Tibial nerve (tissue), 4 donors: ENCODE measurements at regions not wholly inside any gene's neighbourhood (a gene's known extent, or its start where the extent isn't known, plus 50 kb on each side); places are given as distances from the start of the nearest gene placed in this dataset.

Source experiments
- DNase-seq, 2 donors: peaks; one replicate each; pipeline ENCODE4 v3.0.0-alpha.2; 2019; ENCODE audit warnings: low spot score in 2 of 2
- H3K27ac ChIP-seq, 4 donors: fragments of 200-600 bp; sonication (generic) in 3 of 4; one replicate each; pipeline ENCODE4 v1.5.1; 2017 to 2019; ENCODE audit warnings: mild to moderate bottlenecking in 1 of 4
- H3K27me3 ChIP-seq, 2 donors: fragments of 200-600 bp; sonication (generic) in 1 of 2; one replicate each; pipeline versions ENCODE4 v1.5.1 to v1.6.0; 2017 to 2019
- H3K36me3 ChIP-seq, 3 donors: fragments of 200-600 bp; sonication (generic); one replicate each; pipeline ENCODE4 v1.5.1; 2018 to 2019
- H3K4me1 ChIP-seq, 4 donors: fragments of 200-600 bp; sonication (generic) in 3 of 4; one replicate each; pipeline ENCODE4 v1.5.1; 2017 to 2019
- H3K4me3 ChIP-seq, 4 donors: fragments of 200-600 bp; sonication (generic) in 3 of 4; one replicate each; pipeline ENCODE4 v1.5.1; 2017 to 2019; ENCODE audit warnings: mild to moderate bottlenecking in 1 of 4, moderate library complexity in 1 of 4
- H3K9me3 ChIP-seq, 4 donors: fragments of 200-600 bp; sonication (generic) in 3 of 4; one replicate each; pipeline ENCODE4 v1.5.1; 2017 to 2019
- EP300 ChIP-seq, 2 donors: sonication (generic); formaldehyde crosslinking; IDR thresholded peaks; one replicate each; pipeline ENCODE4 v1.6.1; 2017; ENCODE audit warnings: antibody characterized with exemption in 2 of 2, mild to moderate bottlenecking in 1 of 2
- POLR2A ChIP-seq, 2 donors: fragments of 450-650 bp; IDR thresholded peaks; one replicate each; pipeline ENCODE4 v1.6.1; 2017; ENCODE audit warnings: antibody characterized with exemption in 2 of 2, mild to moderate bottlenecking in 2 of 2, moderate library complexity in 2 of 2
- WGBS, 2 donors: methylation state at CpG; one replicate each; pipeline ENCODE4 v1.1.5; 2018; 5-methylcytosine and 5-hydroxymethylcytosine counted together
- TF ChIP-seq, protein P1 (sequence below), 5 experiments: fragments of 200-600 bp in 3 of 5; fragments of 450-650 bp in 2 of 5; sonication (generic) in 3 of 5; IDR thresholded peaks; one replicate each; pipeline ENCODE4 v1.5.1; 2016 to 2019; ENCODE audit warnings: antibody characterized with exemption in 5 of 5, mild to moderate bottlenecking in 3 of 5, moderate library complexity in 2 of 5

DNA sequence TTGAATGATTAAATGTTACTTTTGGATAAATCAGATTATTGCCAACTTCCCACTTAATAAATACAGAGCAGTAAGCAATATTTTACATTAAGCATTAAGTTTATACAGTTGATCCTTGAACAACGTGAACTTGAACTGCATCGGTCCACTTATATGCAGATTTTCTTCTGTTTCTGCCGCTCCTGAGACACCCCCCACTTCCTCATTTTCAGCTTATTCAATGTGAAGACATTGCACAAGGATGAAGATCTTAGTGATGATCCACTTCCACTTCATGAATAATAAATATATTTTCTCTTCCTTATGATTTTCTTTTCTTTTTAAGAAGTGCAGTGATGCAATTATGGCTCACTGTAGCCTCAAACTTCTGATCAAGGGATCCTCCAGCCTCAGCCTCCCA lies 167.2 kb downstream of the LINC00237 start:
- no peaks in the 10 kb centered on the region for H3K36me3 ChIP-seq
- H3K27ac ChIP-seq, result no peak overlapping the region
- H3K27me3 ChIP-seq, result no peaks in the 10 kb centered on the region
- no peaks in the 10 kb centered on the region for H3K4me1 ChIP-seq
- TF ChIP-seq, protein P1, sequence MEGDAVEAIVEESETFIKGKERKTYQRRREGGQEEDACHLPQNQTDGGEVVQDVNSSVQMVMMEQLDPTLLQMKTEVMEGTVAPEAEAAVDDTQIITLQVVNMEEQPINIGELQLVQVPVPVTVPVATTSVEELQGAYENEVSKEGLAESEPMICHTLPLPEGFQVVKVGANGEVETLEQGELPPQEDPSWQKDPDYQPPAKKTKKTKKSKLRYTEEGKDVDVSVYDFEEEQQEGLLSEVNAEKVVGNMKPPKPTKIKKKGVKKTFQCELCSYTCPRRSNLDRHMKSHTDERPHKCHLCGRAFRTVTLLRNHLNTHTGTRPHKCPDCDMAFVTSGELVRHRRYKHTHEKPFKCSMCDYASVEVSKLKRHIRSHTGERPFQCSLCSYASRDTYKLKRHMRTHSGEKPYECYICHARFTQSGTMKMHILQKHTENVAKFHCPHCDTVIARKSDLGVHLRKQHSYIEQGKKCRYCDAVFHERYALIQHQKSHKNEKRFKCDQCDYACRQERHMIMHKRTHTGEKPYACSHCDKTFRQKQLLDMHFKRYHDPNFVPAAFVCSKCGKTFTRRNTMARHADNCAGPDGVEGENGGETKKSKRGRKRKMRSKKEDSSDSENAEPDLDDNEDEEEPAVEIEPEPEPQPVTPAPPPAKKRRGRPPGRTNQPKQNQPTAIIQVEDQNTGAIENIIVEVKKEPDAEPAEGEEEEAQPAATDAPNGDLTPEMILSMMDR (IDR thresholded peaks at IDR 0.05), result no peak
- TF ChIP-seq POLR2A (IDR thresholded peaks at IDR 0.05) (no peak), EP300 (IDR thresholded peaks at IDR 0.05) (no peak)
- no peak for DNase-seq
- no peaks in the 10 kb centered on the region for H3K9me3 ChIP-seq
- no peak overlapping the region for H3K4me3 ChIP-seq
- 84 to 88% methylated on average over 3 of the region's 3 CpGs for WGBS, 2 donors

DNA sequence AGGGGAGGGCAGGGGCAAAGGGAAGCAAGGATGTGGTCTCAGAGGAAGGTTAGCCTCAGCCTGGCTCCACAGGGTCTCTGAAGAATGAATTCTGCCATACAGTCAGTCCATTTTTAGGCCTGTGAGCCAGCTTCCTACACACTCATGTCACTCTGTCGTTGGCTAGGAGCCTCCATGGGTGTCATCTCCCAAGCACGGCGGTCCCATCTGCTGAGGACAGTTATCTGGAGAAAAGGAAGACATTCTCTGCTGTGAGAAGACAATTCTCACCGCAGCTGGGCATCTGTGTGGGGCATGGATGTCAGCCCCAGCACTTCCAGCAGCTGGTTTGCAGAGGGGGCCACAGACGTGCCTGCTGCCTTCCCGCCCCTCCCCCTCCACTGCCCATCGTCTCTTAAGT lies 167.6 kb downstream of the LINC00237 start:
- Histone ChIP-seq H3K4me1 (no peaks in the 10 kb centered on the region), H3K27ac (no peak overlapping the region), H3K4me3 (no peak overlapping the region), H3K9me3 (no peaks in the 10 kb centered on the region), H3K36me3 (no peaks in the 10 kb centered on the region), H3K27me3 (no peaks in the 10 kb centered on the region)
- WGBS, 2 donors, result 82 to 85% methylated on average over 7 of the region's 7 CpGs
- TF ChIP-seq, protein P1 (IDR thresholded peaks at IDR 0.05), result no peak
- TF ChIP-seq POLR2A (IDR thresholded peaks at IDR 0.05), result no peak
- no peak for TF ChIP-seq EP300 (IDR thresholded peaks at IDR 0.05)
- no peak for DNase-seq

DNA sequence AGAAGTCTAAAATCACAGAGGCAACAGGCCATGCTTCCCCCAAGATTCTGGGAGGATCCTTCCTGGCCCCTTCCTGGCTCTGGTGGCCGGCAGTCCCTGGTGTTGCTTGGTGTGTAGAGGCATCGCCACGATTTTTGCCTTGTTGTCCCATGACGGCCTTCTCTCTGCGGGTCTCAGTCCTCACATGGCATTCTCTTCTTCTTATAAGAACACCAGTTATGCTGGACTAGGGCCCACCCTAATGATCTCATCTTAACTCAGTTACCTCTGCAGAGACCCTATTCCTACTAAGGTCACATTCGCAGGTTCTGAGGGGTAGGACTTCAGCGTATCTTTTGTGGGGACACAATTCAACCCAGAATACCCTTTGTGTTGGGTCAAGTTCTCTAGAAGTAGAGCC lies 168.0 kb downstream of the LINC00237 start:
- no peaks in the 10 kb centered on the region for H3K4me1 ChIP-seq
- H3K36me3 ChIP-seq, result no peaks in the 10 kb centered on the region
- no peaks in the 10 kb centered on the region for H3K9me3 ChIP-seq
- DNase-seq, result no peak
- 88 to 95% methylated on average over 7 of the region's 7 CpGs for WGBS, 2 donors
- H3K27me3 ChIP-seq, result no peaks in the 10 kb centered on the region
- H3K27ac ChIP-seq, result no peak overlapping the region
- no peak overlapping the region for H3K4me3 ChIP-seq
- TF ChIP-seq, protein P1 (IDR thresholded peaks at IDR 0.05), result no peak
- TF ChIP-seq EP300 (IDR thresholded peaks at IDR 0.05) (no peak), POLR2A (IDR thresholded peaks at IDR 0.05) (no peak)

DNA sequence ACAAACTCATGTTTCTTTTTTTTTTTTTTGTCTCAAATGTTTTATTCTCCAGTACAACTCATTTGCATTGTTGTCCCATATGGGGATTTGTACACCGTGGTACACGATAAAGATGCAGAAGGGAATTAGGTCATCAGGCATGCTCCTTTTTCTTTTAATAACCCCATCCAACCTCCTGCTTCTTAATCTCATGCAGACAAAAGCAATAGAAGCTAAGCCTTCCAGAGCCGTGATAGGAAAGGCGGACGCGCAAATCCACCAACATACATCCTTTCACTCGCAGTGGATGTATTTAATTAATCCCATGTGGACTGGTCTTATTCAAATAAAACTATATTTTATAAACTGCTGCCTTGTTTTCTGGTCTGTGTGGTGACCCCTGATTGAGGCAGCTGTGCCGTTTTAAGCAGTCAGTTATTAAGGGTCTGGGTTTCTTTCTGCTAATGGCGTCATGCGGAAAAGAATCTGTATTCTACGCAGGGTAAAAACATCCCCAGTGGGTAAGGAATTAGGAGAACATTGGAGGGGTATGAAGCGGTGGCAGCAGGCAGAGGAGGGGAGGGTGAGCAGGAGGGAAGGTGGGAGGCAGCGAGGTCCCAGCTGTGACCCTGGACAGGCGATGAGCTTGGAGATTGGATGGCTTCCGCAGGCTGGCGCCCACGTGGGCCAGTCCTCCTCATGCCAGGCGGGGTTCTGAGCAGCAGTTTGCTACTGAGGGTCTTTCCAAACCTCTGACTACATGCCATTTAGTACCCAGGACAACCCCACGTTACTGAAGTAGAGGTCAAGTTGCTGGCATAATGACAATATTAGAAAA lies 172.8 kb downstream of the LINC00237 start:
- Histone ChIP-seq H3K36me3 (no peaks in the 10 kb centered on the region), H3K9me3 (no peaks in the 10 kb centered on the region), H3K4me3 (no peak overlapping the region), H3K27me3 (no peaks in the 10 kb centered on the region), H3K27ac (no peak overlapping the region), H3K4me1 (no peaks in the 10 kb centered on the region)
- no peak for DNase-seq
- TF ChIP-seq EP300 (IDR thresholded peaks at IDR 0.05) (no peak), POLR2A (IDR thresholded peaks at IDR 0.05) (no peak)
- TF ChIP-seq, protein P1 (IDR thresholded peaks at IDR 0.05), result no peak
- WGBS, 2 donors, result 56 to 62% methylated on average over 19 of the region's 19 CpGs

DNA sequence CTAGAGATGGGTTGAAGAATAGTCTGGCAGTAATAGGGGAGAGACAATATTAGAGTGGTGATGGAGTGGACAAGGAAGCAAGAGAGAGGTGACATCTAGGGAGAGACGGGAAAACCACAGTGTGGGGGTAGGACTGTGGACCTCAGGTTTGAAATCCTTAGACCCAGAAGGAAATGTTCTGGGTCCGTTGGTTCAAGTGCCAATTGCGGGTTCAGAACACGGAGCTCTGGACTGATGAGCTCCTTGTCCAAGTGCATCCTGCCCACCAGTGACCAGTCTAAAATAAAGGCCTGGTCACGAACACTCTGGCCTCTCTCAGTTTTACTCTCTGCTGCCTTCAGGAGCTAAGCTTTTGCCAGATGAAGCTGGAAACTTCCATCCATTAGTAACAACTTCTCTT lies 174.0 kb downstream of the LINC00237 start:
- H3K4me1 ChIP-seq, result no peaks in the 10 kb centered on the region
- no peaks in the 10 kb centered on the region for H3K27me3 ChIP-seq
- WGBS, 2 donors, result 90 to 93% methylated on average over 5 of the region's 5 CpGs
- no peak for TF ChIP-seq EP300 (IDR thresholded peaks at IDR 0.05)
- TF ChIP-seq, protein P1 (IDR thresholded peaks at IDR 0.05), result no peak
- no peak for TF ChIP-seq POLR2A (IDR thresholded peaks at IDR 0.05)
- H3K9me3 ChIP-seq, result no peaks in the 10 kb centered on the region
- H3K4me3 ChIP-seq, result no peak overlapping the region
- no peak for DNase-seq
- no peaks in the 10 kb centered on the region for H3K36me3 ChIP-seq
- no peak overlapping the region for H3K27ac ChIP-seq
